OCI-LY3 (cell line): ENCODE measurements at regions not wholly inside any gene's neighbourhood (a gene's known extent, or its start where the extent isn't known, plus 50 kb on each side); places are given as distances from the start of the nearest gene placed in this dataset.
A peak's percentile ranks its signal among the peaks of the same experiment; 100 is the strongest.
"Not testable (repeated sequence)": the region's sequence is repeated elsewhere in the genome, so short reads cannot be mapped to it uniquely, and the experiment has no call there.

ENCODE experiments used
- H2AFZ ChIP-seq: fragments of 200-600, 300-600 bp; shearing (Covaris generic); 2 replicates; pipeline ENCODE4 v1.6.0; 2014; ENCODE audit warnings: antibody characterized with exemption, low read depth, low read length
- H3K27ac ChIP-seq: fragments of 200-600, 300-600 bp; sonication (generic); 2 replicates; pipeline ENCODE4 v1.5.1; 2014; ENCODE audit warnings: mild to moderate bottlenecking, low read length, moderate library complexity, mixed read lengths
- H3K27me3 ChIP-seq: fragments of 200-600, 300-600 bp; sonication (generic); 2 replicates; pipeline ENCODE4 v1.6.1; 2014; ENCODE audit warnings: low read depth, low read length, mixed read lengths
- H3K36me3 ChIP-seq: fragments of 200-600, 300-600 bp; sonication (generic); replicated peaks from 2 replicates; pipeline ENCODE3; 2014; ENCODE audit warnings: low read depth, low read length, mixed read lengths
- H3K4me1 ChIP-seq: fragments of 300-600, 200-600 bp; sonication (generic); 2 replicates; pipeline ENCODE4 v1.6.1; 2014; ENCODE audit warnings: low read length, mixed read lengths
- H3K4me2 ChIP-seq: fragments of 200-600, 300-600 bp; sonication (generic); 2 replicates; pipeline ENCODE4 v1.6.1; 2014; ENCODE audit warnings: low read length, mixed read lengths
- H3K4me3 ChIP-seq: fragments of 300-600, 200-600 bp; sonication (generic); 2 replicates; pipeline ENCODE4 v1.5.1; 2014; ENCODE audit warnings: antibody characterized with exemption, mild to moderate bottlenecking, low read length, moderate library complexity
- H3K79me2 ChIP-seq: fragments of 300-600, 200-600 bp; shearing (Covaris generic); 2 replicates; pipeline ENCODE4 v1.6.1; 2014; ENCODE audit warnings: mild to moderate bottlenecking, low read length, mixed read lengths
- H3K9ac ChIP-seq: fragments of 300-600, 200-600 bp; shearing (Covaris generic); 2 replicates; pipeline ENCODE4 v1.6.0; 2014; ENCODE audit warnings: mild to moderate bottlenecking, low read length, moderate library complexity
- H3K9me3 ChIP-seq: fragments of 200-600, 300-600 bp; shearing (Covaris generic); 2 replicates; pipeline ENCODE4 v1.6.1; 2014; ENCODE audit warnings: low read length, mixed read lengths; ENCODE audit not compliant: insufficient read depth
- H4K20me1 ChIP-seq: fragments of 200-600, 300-600 bp; sonication (generic); 2 replicates; pipeline ENCODE4 v1.6.1; 2016; ENCODE audit warnings: low read length, mixed read lengths; ENCODE audit not compliant: insufficient read depth

GRCh38 chr10:46774366-46774765, 136.9 kb upstream of the PTPN20 start:
- H4K20me1 ChIP-seq, H3K36me3 ChIP-seq, H3K27ac ChIP-seq, H2AFZ ChIP-seq, H3K4me1 ChIP-seq, H3K9ac ChIP-seq, H3K4me2 ChIP-seq, H3K27me3 ChIP-seq, H3K4me3 ChIP-seq, H3K79me2 ChIP-seq, H3K9me3 ChIP-seq: not testable (repeated sequence)

GRCh38 chr10:46774945-46775667, 136.1 kb upstream of the PTPN20 start:
- H3K9me3 ChIP-seq, H3K36me3 ChIP-seq, H4K20me1 ChIP-seq, H3K4me3 ChIP-seq, H3K27me3 ChIP-seq, H3K27ac ChIP-seq, H3K4me2 ChIP-seq, H3K79me2 ChIP-seq, H3K4me1 ChIP-seq, H2AFZ ChIP-seq, H3K9ac ChIP-seq: not testable (repeated sequence)

- not testable (repeated sequence) for H3K36me3 ChIP-seq, H4K20me1 ChIP-seq, H3K27ac ChIP-seq, H3K9ac ChIP-seq, H3K4me2 ChIP-seq, H3K4me3 ChIP-seq, H3K27me3 ChIP-seq, H2AFZ ChIP-seq, H3K79me2 ChIP-seq, H3K9me3 ChIP-seq, H3K4me1 ChIP-seq
These were observed 135.6 kb upstream of the PTPN20 start for GRCh38 chr10:46775668-46776059.

GRCh38 chr10:46779571-46779970, 131.7 kb upstream of the PTPN20 start:
- not testable (repeated sequence) for H3K9ac ChIP-seq, H3K4me2 ChIP-seq, H3K9me3 ChIP-seq, H3K27me3 ChIP-seq, H2AFZ ChIP-seq, H3K79me2 ChIP-seq, H3K27ac ChIP-seq, H3K36me3 ChIP-seq, H4K20me1 ChIP-seq, H3K4me3 ChIP-seq, H3K4me1 ChIP-seq

GRCh38 chr10:46780164-46780563, 131.1 kb upstream of the PTPN20 start:
- H2AFZ ChIP-seq, H3K9ac ChIP-seq, H3K4me3 ChIP-seq, H3K9me3 ChIP-seq, H4K20me1 ChIP-seq, H3K27me3 ChIP-seq, H3K4me2 ChIP-seq, H3K4me1 ChIP-seq, H3K36me3 ChIP-seq, H3K79me2 ChIP-seq, H3K27ac ChIP-seq: not testable (repeated sequence)

- H3K9me3 ChIP-seq, H2AFZ ChIP-seq, H3K79me2 ChIP-seq, H3K36me3 ChIP-seq, H3K9ac ChIP-seq, H4K20me1 ChIP-seq, H3K4me3 ChIP-seq, H3K4me1 ChIP-seq, H3K4me2 ChIP-seq, H3K27me3 ChIP-seq, H3K27ac ChIP-seq: not testable (repeated sequence)
These were observed 130.2 kb upstream of the PTPN20 start for GRCh38 chr10:46781001-46781400.

- not testable (repeated sequence) for H3K9ac ChIP-seq, H3K9me3 ChIP-seq, H3K36me3 ChIP-seq, H3K4me2 ChIP-seq, H3K27me3 ChIP-seq, H3K79me2 ChIP-seq, H4K20me1 ChIP-seq, H3K27ac ChIP-seq, H3K4me1 ChIP-seq, H3K4me3 ChIP-seq, H2AFZ ChIP-seq
These were observed 129.0 kb upstream of the PTPN20 start for GRCh38 chr10:46782001-46782874.

GRCh38 chr10:46784665-46785064, 126.6 kb upstream of the PTPN20 start:
- H3K79me2 ChIP-seq, H2AFZ ChIP-seq, H3K4me1 ChIP-seq, H3K4me2 ChIP-seq, H3K27me3 ChIP-seq, H3K9me3 ChIP-seq, H3K9ac ChIP-seq, H3K4me3 ChIP-seq, H4K20me1 ChIP-seq, H3K27ac ChIP-seq, H3K36me3 ChIP-seq: not testable (repeated sequence)

- Histone ChIP-seq H3K4me2 (0 out of 2 replicates have a peak overlapping the region, but pooled peaks have one; percentile 28), H3K4me3 (peak overlapping the region; percentile 80; the same call in 1 of the 2 replicates)
- not testable (repeated sequence) for H3K9ac ChIP-seq, H3K9me3 ChIP-seq, H3K27me3 ChIP-seq, H3K27ac ChIP-seq, H4K20me1 ChIP-seq, H3K79me2 ChIP-seq, H2AFZ ChIP-seq, H3K4me1 ChIP-seq, H3K36me3 ChIP-seq
These were observed 125.1 kb upstream of the PTPN20 start for GRCh38 chr10:46786125-46786517.
